ENCODE measurements at regions not wholly inside any gene's neighbourhood (a gene's known extent, or its start where the extent isn't known, plus 50 kb on each side); places are given as distances from the start of the nearest gene placed in this dataset.

DNA sequence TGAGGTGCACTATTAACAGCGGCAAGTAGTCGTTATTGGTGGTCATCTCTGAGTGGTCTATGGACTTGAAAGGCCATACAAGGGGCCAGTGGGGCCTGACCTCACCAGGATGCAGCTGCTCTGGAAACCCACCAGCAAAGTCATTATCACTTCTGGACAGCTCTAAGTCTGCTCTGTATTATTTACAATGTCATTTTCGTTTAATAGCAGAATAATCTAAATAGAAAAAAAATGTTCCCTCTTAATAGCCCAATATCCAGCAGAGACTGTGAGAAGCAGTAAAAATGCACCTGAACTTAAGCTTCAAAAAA is 85.0 kb upstream of the EED start:
- TF ChIP-seq CTCF (conservative IDR thresholded peaks at IDR 0.05 in 1 of 2, IDR thresholded peaks at IDR 0.05 in 1 of 2; ENCODE audit: extremely low read depth in 1 of 2, insufficient read depth in 1 of 2, low read depth in 1 of 2, low read length in 2 of 2) (no peak), EZH2 (IDR thresholded peaks at IDR 0.05; ENCODE audit: borderline replicate concordance, low read length) (no peak)

Data from mammary epithelial cell (primary cell).